ENCODE measurements at regions not wholly inside any gene's neighbourhood (a gene's known extent, or its start where the extent isn't known, plus 50 kb on each side); places are given as distances from the start of the nearest gene placed in this dataset.

DNA sequence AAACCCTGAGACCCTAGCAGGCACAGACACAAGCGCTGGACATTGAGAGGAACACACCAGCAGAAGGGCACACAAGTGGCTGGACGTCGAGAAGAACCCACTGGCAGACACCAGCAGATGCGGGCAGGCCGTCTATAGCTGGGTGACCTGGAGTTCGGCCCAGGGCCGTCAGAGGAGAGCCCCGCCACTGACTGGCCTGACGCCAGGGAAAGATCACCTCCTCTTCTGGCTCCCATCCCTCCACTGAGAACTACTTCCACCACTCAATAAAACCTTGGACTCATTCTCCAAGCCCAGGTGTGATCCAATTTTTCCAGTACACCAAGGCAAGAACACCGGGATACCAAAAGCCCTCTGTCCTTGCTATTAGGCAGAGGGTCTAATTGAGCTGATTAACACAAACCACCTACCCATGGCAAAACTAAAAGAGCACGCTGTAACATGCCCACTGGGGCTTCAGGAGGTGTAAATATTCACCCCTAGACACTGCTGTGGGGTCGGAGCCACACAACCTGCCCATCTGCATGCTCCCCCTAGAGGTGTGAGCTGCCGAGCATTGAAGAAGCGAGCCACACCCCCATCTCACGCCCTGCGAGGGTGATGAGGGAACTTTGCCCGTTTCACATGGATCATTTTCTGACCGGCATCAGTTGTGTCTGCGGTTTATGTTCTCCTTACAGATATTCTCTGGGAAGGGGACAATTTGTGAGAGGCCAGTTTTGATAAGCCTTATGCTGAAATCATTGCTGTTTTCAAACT lies 104.8 kb downstream of the HLX start:
- DNase-seq, result no peak

GRCh38 chr1:220990427-220991339 lies 111.4 kb downstream of the HLX start:
- DNase-seq, result no peak

DNA sequence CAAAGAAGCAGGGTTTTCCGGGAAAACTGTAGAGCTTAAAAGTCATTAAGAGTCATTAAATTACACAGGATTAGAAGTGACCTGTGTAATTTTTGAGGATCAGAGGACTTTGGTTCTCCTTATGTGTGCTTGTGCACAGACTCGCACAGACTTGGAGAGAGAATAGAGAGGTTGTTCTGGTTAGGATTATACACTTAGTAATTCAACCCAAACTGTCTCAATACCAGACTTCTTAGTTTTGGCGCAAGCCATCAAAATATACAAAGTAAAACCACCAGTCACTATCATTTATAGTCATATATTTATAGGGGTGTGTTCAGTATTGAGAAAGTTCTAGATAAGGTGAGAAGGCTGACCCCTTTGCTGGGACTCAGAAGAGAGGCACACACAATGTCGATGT lies 112.3 kb downstream of the HLX start:
- no peak for DNase-seq

DNA sequence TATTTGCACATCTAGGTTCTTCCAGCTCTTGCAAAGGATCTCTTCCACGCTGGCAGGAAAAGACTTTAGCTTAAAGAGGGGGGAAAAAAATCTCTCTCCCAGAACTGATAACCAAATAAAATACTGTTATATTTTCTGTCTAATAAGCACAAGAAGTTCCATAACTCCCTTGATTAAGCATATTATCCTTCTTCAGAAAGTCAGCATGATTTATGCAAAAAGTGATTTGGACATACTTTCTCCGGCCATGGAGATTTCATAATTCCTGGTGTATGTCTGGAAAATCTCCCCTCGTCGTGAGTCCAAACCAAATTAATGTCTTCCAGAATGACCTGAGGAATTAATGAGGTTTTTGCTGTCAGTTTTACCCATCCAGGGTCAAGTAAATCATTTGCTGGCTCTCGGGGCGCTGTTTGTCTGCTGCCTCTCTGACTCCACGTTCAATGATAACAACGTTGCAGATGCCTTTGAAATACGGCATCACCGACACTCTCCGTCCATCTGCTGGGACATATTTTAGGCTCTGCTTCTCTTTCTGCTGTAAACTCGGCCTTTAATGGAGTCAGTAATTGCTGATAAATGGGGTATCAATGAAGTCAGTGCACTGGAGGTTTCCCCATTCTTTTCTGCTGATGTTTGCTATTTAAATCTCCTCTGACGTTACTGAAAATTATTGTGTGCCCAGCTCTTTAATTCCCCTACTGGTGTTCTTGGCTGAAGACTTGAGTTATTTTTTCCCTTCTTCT lies 112.9 kb downstream of the HLX start:
- no peak for DNase-seq

- no peak for DNase-seq
Observed at GRCh38 chr1:220992705-220993052, 113.4 kb downstream of the HLX start.

DNA sequence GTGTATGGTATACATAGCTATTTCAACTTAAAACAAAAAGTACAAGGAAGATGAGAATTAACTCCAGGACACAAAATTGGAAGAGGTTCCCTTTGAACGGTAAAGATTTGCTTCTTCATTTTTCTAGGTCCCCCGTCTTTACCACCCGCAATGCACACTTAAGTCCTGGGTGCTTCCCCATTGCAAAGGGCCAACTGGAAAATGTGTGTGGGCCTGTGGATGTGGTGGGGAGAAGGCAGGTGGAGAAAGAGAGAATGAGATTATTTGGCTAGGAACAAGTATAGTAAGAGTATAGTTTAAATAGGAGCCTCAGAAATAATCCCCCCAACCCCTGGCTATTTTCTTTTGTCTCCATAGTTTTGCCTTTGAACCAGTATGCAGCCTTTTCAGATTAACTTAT lies 115.4 kb downstream of the HLX start:
- DNase-seq, result no peak

DNA sequence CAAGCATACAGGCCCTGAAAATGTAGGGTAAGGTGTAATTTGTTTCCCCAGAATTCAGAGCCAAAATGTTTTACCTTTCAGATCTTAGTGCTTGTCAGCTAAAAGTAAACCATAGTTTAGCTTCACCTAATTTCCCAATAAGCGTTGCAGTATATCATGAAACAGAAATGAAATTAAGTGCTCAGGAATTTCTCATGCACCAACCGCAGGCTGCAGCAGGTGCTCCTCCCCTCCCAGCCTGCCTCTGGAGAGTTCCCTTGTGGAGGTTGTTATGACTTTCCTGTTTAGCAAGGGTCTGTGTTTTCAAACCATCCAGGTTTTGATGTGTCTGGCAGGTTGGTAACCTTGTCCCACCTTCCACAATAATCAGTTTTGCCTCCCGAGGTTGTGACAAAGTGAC lies 118.5 kb downstream of the HLX start:
- no peak for DNase-seq

- DNase-seq, result no peak
Observed at GRCh38 chr1:220999872-221000863, 120.9 kb downstream of the HLX start.

DNA sequence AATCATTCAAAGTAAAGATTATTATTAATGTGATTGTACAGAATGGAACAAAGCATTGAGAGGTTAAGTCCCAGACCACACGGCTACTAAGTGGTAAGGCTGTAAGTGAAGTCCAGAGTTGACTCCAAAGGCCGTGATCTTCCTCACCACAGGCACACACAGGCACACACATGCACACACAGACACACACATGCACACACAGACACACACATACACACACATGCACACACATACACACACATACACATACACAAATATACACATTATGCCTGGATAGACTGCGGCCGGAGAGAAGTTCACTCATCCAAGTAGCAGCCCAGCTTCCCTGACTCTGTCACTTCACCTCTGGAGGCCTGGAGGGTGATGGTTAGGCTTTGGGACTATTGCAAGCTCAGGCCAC lies 121.9 kb downstream of the HLX start:
- DNase-seq, result no peak

DNA sequence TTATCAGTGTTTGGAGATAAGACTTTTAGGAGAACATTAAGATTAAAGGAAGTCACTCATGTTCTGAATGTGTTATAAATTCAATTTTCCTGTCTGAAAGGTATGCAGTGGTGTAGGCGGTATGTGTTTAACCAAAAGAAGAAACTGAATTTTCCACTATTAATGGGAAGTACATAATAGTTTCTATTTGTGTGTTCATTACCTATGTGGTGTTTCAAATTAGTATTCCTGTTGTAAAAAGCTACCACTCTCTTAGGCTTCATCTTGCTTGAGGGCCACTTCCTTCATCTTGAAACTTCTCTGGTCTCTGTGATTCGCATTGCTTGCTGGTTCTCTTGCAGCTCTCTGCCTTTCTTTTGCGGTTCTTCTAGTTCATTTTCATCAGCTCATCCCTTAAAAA lies 123.4 kb downstream of the HLX start:
- no peak for DNase-seq

- no peak for DNase-seq
Observed at GRCh38 chr1:221011145-221011544, 131.9 kb downstream of the HLX start.

DNA sequence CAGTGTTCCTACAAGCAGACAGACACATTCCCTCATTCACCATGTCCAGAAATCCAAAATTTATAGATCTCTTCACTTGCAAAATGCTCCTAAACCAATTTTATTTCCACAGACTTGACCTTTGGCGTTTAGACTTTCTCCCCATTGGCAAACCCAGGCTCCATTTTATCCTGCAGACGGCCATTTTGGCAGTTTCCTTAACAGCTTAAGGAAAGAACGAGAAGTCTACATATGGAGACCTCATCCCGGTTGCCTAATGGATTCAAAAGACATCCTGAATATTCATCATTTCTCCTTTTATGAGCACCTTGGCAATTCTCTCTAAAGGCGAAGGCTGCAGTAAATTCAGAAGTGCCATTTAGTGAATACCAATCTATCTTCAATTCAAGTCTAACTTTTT lies 132.9 kb downstream of the HLX start:
- DNase-seq, result no peak

DNA sequence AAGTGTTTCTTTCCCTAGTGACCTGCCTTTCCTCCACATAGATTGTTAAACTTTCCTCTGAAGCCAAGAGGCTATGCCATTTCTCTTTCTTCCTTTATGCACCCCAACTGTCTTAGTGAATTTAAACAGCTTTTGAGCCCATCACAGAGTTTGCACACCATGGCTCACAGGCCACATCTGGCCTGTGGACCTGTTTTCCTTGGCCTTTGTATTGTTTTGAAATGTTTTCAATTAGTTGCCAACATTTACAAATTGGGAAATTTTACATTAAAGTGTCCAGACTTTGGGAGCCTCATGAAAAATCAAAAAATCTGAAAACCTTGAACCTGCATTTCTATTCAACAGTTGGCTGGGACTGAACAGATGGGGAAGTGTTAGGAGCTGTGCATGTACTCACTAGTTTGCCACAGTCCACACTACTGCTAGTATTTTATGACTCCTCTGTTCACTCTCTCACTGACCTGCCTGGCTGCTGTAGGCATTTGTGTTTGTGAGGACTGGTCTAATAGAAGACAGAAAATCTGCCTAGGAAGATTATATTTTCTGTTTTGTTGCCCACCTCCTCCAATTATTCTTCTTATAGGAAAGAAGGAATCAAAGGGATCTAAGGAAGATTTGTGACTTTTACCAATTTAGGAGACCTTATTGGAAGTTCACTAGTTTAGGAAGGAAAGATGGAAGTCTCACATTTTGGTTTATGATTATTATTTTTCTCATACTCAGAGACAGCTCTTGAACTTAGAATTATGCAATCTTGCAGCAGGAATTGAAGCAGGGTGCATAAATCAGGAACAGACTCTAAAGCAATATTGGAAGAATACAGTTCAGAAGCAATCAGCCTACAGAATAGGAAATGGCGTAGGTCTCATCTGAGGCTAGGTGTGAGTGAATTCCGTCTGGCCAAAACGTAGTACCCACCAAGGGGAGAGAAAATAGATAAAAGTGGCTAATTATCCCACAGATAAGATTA lies 134.7 kb downstream of the HLX start:
- no peak for DNase-seq

GRCh38 chr1:221015159-221015790 lies 136.0 kb downstream of the HLX start:
- no peak for DNase-seq

DNA sequence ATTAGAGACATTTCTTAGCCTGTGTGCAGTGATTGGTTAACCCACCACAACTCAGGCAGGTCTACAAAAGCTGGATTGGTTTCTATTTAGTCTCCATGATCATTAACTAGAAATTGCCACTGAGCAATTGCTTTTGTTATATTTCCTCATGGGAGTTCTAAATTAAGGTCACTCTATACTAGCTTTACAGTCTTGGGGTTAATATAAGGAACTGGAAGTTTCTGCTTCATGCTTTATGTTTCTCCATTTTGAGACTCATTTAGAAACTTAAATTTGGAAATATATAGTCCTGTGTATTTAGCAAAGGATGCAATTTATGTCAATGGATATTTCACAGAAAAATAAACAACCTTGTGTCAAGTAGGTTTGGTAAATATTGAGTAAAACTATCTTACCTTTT lies 137.5 kb downstream of the HLX start:
- peak; percentile 4 to 66 for DNase-seq

- no peak for DNase-seq
Observed at GRCh38 chr1:221018414-221018813, 139.2 kb downstream of the HLX start.

GRCh38 chr1:221022331-221022730 lies 143.1 kb downstream of the HLX start:
- no peak for DNase-seq

DNA sequence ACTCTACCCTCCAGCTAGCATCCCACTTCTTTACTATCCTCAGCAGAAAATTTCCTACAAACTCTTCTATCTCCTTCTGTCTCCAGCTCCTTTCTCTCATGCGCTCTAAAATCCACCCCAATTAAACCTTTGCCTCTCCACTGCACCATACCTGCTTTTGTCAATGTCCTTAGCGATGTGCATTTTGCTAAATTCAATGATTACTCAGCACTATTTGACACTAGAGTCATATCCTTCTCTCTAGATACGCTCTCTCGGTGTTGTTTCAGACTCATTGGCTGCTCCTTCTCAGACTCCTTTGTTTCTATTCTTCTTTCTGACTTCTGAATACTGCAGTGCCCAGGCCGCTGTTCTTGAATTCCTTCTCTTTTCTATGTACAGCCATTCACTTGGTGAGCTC lies 144.2 kb downstream of the HLX start:
- no peak for DNase-seq

DNA sequence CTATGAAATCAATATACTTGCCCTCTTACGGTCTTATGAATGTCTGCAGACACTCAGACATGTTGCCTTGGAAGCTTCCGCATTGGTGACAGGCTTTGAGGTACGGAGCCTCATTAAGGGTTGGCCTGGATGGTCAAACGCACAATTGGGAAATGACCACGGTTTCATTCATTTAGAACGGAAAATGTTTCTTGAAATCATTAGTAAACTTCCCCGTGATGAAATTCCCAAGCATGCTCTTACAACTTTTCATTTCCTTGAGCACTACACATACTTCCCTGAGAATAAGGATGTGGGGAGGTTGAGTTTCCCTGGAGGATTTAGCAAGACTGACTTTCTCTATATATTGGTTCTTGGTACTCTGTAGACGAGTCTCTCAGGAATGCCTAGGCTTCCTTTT lies 146.3 kb downstream of the HLX start:
- no peak for DNase-seq

- DNase-seq, result no peak
Observed at GRCh38 chr1:221025956-221026355, 146.7 kb downstream of the HLX start.
